DND-41 (cell line): ENCODE measurements at regions not wholly inside any gene's neighbourhood (a gene's known extent, or its start where the extent isn't known, plus 50 kb on each side); places are given as distances from the start of the nearest gene placed in this dataset.

Experiments used
- CTCF ChIP-seq: IDR thresholded peaks from 2 replicates; pipeline ENCODE4 v1.5.1; 2012; ENCODE audit warnings: borderline replicate concordance, low read length, moderate library complexity, mild to moderate bottlenecking; ENCODE audit not compliant: poor library complexity, severe bottlenecking; ENCODE audit errors: extremely low read depth
- EZH2 ChIP-seq: IDR thresholded peaks from 3 replicates; pipeline ENCODE4 v1.6.1; 2012; ENCODE audit warnings: borderline replicate concordance, low read depth, mild to moderate bottlenecking, moderate library complexity, low read length, inconsistent platforms; ENCODE audit not compliant: severe bottlenecking

GRCh38 chr2:195352581-195352980, 304.4 kb upstream of the SLC39A10 start:
- no peak for TF ChIP-seq CTCF
- no peak for TF ChIP-seq EZH2
